Mesodermal cell (in vitro differentiated cells): ENCODE measurements at regions not wholly inside any gene's neighbourhood (a gene's known extent, or its start where the extent isn't known, plus 50 kb on each side); places are given as distances from the start of the nearest gene placed in this dataset.
"Not testable (repeated sequence)": the region's sequence is repeated elsewhere in the genome, so short reads cannot be mapped to it uniquely, and the experiment has no call there.

Experiments used
- H3K27ac ChIP-seq: 2 replicates; pipeline ENCODE4 v1.7.0; 2013; ENCODE audit warnings: mild to moderate bottlenecking, low read depth, low read length, moderate library complexity; ENCODE audit not compliant: severe bottlenecking
- H3K36me3 ChIP-seq: 2 replicates; pipeline ENCODE4 v1.7.1; 2013; ENCODE audit warnings: mild to moderate bottlenecking, low read length, moderate library complexity; ENCODE audit not compliant: control insufficient read depth, insufficient read depth
- H3K4me1 ChIP-seq: one replicate; pipeline ENCODE4 v1.7.1; 2013; ENCODE audit warnings: mild to moderate bottlenecking, low read length; ENCODE audit not compliant: insufficient read depth, control insufficient read depth, poor library complexity, severe bottlenecking
- H3K4me3 ChIP-seq: 2 replicates; pipeline ENCODE4 v1.7.0; 2013; ENCODE audit warnings: low read length, control low read depth, mild to moderate bottlenecking; ENCODE audit not compliant: insufficient read depth, poor library complexity, severe bottlenecking; ENCODE audit errors: extremely low read depth
- H3K9me3 ChIP-seq: 2 replicates; pipeline ENCODE4 v1.7.1; 2013; ENCODE audit warnings: mild to moderate bottlenecking, low read length, moderate library complexity; ENCODE audit not compliant: control insufficient read depth
- WGBS, 2 experiments: methylation state at CpG; one replicate each; pipeline ENCODE4 v1.1.5; 2013; ENCODE audit warnings: missing lambda C conversion rate in 2 of 2; ENCODE audit not compliant: insufficient coverage in 2 of 2; 5-methylcytosine and 5-hydroxymethylcytosine counted together

DNA sequence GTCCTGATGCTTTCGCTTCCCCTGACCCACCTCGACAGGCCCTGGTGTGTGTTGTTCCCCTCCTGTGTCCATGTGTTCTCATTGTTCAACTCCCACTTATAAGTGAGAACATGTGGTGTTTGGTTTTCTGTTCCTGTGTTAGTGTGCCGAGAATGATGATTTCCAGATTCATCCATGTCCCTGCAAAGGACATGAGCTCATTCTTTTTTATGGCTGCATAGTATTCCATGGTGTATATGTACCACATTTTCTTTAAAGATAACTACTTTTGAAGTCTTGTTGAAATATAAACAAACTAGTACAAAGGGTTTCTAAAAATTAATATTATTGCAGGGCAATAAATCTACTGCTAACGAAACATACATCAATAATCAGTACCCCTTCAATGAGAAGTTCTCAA is 266.6 kb downstream of the IRS1 start:
- not testable (repeated sequence) for H3K9me3 ChIP-seq, H3K27ac ChIP-seq, H3K4me1 ChIP-seq, H3K36me3 ChIP-seq, H3K4me3 ChIP-seq
- 80% methylated on average over 1 of the region's 4 CpGs; no CpG with 5 or more reads in 1 of the 2 experiments for WGBS, 2 experiments

DNA sequence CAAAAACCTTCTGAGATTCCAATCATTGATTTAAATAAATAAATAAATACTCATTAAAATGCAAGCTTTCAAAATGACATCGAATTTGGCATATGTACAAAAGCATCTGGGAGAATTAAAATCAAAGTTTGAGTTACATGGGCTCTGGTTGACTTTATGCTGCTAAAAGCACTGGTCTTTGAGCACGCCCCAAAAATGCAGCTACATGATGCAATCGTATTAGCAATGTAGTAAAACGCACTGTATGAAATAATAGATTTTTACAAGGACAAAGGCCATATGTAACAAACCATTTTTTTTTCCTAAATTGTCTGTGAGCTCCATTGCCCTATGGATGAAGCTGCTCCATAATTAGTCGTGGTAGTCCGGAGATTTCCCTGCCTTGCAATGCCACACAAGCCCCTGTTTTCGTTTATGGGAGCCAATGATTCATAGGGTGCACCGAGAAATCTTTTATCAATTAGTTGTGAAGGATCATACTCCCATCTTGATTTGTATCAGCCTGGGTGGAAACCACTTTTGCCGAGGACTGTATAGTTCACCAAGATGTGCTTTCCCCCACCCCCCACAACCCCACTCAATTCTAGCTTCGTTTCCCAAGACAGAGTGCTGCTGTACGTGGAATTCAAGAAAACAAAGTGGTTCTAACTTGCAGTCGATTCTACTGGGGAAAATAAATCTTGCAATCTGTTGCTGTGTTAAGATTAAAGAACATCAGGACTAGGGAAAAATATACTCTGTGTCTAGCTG is 268.4 kb downstream of the IRS1 start:
- no peaks in the 10 kb centered on the region for H3K9me3 ChIP-seq
- H3K36me3 ChIP-seq, result no peaks in the 10 kb centered on the region
- no peaks in the 10 kb centered on the region for H3K4me1 ChIP-seq
- no peak overlapping the region for H3K4me3 ChIP-seq
- no peak overlapping the region for H3K27ac ChIP-seq
- WGBS, 2 experiments, result 90% methylated on average over 7 to 8 of the region's 12 CpGs

DNA sequence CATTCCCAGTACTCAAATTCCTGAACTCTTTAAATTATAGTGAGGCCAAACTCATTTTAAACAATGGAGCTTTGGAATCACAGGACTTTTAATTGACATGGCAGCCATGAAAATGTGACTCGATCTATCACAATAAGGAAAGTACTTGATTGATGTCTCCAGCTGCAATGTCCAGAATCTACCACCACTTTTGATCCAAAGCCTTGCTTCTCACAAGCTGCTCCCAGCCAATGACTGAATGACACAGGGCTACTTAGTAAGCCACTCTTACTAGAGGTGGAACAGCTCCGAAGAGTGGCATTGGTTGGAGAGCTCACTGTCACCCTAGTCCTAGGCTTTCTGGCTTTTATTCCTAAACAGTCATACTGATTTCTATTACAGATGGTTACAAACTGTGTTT is 270.1 kb downstream of the IRS1 start:
- H3K36me3 ChIP-seq, result no peaks in the 10 kb centered on the region
- 90 to 93% methylated on average over 1 to 2 of the region's 2 CpGs for WGBS, 2 experiments
- no peak overlapping the region for H3K27ac ChIP-seq
- H3K9me3 ChIP-seq, result no peaks in the 10 kb centered on the region
- H3K4me1 ChIP-seq, result no peaks in the 10 kb centered on the region
- H3K4me3 ChIP-seq, result no peak overlapping the region

DNA sequence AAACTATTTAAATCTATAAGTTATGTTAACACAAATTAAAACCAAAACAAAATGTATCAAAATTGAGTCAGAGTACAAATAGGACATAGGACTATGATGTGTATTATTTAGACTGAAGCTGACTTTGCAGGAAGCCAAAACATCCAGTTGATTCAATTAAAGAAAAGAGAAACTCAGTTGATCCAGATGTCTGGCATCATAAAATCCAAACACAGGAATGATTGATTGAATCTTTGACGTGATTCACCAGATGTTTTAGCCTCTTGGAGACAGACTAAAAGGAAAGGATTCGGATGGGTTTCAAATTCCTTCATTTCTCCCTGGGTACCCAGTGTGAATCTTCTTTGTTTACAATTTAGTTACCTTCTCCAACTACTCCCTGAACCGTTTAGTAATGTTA is 272.9 kb downstream of the IRS1 start:
- WGBS, 2 experiments, result 73 to 96% methylated on average over 2 to 3 of the region's 3 CpGs
- Histone ChIP-seq H3K4me1 (no peaks in the 10 kb centered on the region), H3K36me3 (no peaks in the 10 kb centered on the region), H3K27ac (no peak overlapping the region), H3K4me3 (no peak overlapping the region), H3K9me3 (no peaks in the 10 kb centered on the region)

DNA sequence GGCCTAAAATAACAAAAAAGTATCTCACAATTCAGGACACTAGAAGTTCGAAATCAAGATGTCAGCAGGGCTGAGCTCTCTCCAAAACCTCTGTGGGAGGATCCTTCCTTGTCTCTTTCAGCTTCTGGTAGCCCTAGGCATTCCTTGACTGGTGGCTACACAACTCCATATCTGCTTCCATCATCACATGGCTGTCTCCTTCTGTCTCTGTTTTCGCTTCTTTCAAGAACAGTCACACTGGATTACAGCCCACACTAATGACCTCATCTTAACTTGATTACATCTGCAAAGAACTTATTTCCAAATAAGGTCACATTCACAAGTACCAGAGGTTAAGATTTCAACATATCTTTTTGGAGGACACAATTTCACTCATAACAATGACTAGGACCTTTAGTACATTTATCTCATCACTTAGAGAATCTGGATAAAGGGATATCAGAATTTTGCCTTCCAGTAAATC is 275.2 kb downstream of the IRS1 start:
- Histone ChIP-seq H3K4me3 (no peak overlapping the region), H3K27ac (no peak overlapping the region), H3K4me1 (no peaks in the 10 kb centered on the region), H3K36me3 (no peaks in the 10 kb centered on the region), H3K9me3 (peaks cover 8% of the 10 kb centered on the region)
- WGBS, 2 experiments, result 90 to 96% methylated on average over 2 of the region's 2 CpGs

DNA sequence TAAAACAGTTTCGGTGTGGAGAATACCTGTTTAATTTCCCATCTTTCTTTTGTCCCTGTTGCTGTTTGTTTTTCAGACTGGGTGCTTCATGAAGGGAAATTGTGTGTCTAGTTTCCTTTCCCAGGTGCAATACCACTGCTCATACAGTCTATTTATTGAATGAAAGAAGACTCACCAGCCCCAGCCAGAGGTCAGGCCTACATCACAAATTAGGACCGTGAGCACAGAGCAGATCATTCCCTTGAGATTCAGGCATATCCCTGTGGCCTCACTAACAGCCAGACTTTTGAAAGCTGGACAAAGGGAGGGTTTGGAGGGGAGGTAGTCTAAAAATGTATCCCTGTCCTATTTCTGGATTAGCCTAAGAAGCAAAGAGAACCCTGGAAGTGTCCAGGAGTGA is 278.9 kb downstream of the IRS1 start:
- Histone ChIP-seq H3K27ac (no peak overlapping the region), H3K36me3 (no peaks in the 10 kb centered on the region), H3K4me1 (no peaks in the 10 kb centered on the region), H3K9me3 (peaks cover 8% of the 10 kb centered on the region), H3K4me3 (no peak overlapping the region)
- WGBS, 2 experiments, result no CpG with 5 or more reads among the region's 2 CpGs

DNA sequence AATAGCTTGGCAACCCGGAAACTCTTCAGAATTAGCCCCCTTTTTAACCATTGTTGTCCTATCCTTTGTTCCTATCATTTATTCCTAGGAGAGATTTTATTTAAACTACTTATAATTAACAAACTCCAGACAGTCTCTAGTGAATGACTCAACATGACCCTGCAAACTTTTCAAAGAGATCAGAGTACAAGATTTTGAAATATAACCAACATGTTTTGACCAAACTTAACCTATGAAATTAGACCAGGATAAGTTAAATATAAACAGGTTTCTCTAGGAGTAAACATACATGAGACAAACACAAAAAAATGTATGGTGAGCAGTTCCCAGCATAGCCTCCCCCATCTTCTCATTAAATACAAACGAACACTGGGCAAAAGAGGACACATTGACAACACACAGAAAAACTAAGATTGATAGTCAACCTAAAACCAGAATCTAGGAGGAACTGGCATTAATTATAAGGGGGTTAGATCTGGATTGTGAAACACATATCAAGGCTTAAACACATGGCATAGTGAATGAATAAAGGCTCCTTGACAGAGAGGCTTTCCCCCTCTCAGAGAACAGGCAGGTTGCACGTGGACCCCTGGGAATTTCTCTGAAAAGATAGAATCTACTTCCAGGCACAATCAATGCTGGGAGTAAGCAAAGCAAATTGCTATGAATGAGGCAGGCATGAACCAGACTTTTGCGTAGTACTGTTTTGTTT is 284.1 kb downstream of the IRS1 start:
- WGBS, 2 experiments, result no CpG with 5 or more reads among the region's 4 CpGs
- H3K36me3 ChIP-seq, result no peaks in the 10 kb centered on the region
- H3K9me3 ChIP-seq, result no peaks in the 10 kb centered on the region
- H3K4me1 ChIP-seq, result no peaks in the 10 kb centered on the region
- no peak overlapping the region for H3K4me3 ChIP-seq
- H3K27ac ChIP-seq, result no peak overlapping the region

DNA sequence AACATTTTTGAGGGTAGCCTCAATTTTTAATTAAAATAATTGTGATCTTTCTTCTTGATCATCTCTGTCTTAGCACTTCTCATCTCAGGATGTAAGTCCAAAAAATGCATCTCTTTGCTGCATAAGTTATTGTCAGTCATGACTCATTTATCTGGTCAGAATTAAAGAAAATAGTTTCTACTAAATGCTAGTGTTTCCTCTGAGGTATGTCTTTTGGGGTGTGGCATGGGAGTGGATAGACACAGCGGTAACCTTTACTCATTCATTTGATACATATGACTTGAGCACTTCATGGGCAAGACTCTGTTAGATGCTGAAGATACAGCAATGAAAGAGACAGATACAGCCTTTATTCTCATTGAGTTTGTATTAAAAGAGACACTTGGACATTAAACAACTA is 284.7 kb downstream of the IRS1 start:
- Histone ChIP-seq H3K4me1 (no peaks in the 10 kb centered on the region), H3K36me3 (no peaks in the 10 kb centered on the region), H3K27ac (no peak overlapping the region), H3K4me3 (no peak overlapping the region), H3K9me3 (no peaks in the 10 kb centered on the region)
- no CpG with 5 or more reads among the region's 1 CpG for WGBS, 2 experiments

DNA sequence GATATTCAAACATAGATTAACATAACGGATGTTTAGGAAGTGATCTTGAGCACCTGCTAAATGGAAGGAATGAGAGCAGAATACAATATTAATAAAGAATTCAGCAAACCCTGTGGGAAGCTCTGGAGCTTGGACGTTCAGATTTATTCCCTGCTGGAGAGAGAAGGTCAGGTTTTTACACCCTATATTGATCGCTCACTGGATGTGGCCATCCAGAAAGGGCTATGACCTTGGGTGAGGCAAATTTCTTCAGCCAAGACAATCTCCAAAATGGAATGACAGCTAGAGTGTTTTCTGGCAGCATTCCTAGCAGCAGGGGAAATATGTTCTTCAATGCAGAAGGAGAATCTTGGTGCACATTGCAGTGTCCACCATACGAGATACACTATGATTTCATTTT is 288.3 kb downstream of the IRS1 start:
- WGBS, 2 experiments, result 88 to 93% methylated on average over 1 to 3 of the region's 4 CpGs
- H3K9me3 ChIP-seq, result no peaks in the 10 kb centered on the region
- H3K4me1 ChIP-seq, result no peaks in the 10 kb centered on the region
- no peaks in the 10 kb centered on the region for H3K36me3 ChIP-seq
- no peak overlapping the region for H3K4me3 ChIP-seq
- no peak overlapping the region for H3K27ac ChIP-seq

DNA sequence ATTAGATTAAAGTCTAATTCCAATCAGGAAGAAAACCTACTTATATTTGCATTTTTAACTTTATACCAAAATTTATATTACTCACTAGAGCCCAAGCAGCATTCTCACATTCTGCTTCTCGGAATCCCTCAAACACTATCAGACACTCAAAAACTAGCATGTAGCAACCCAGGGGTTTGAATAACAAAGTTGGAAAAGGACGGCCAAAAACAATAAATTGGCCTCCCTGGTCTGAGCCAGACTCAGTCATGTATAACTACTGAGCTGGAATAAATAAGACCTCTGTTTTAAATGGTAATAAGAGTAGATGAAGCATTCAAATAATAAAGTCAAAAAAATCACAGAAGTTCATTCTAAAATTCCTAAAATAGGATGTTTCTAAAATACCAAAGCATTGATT is 290.9 kb downstream of the IRS1 start:
- H3K4me3 ChIP-seq, result no peak overlapping the region
- no peak overlapping the region for H3K27ac ChIP-seq
- H3K9me3 ChIP-seq, result no peaks in the 10 kb centered on the region
- no peaks in the 10 kb centered on the region for H3K4me1 ChIP-seq
- no peaks in the 10 kb centered on the region for H3K36me3 ChIP-seq
- 100% methylated on average over 1 of the region's 2 CpGs for WGBS, 2 experiments

DNA sequence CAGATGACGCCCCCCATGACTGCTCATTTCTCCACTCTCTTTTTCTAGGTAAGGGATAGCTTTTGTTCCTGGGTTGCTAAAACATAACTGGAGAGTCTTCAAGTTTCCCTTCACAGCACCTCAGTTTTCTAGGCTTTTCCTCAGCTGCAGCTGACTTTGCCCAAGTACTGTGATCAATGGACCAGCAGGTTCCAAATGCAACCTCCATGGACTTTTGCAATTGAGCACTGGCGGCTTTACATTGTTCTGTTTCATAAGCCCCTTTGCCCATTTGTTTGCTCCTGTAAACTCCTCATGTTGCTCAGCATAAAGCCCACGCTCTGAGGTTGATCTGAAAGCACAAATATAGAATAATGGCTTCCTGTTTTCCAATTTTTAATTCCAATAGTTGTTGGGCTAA is 291.6 kb downstream of the IRS1 start:
- Histone ChIP-seq H3K36me3 (no peaks in the 10 kb centered on the region), H3K27ac (no peak overlapping the region), H3K4me1 (no peaks in the 10 kb centered on the region), H3K9me3 (no peaks in the 10 kb centered on the region), H3K4me3 (no peak overlapping the region)
- 82 to 89% methylated on average over 1 of the region's 3 CpGs for WGBS, 2 experiments
